ENCODE measurements at regions not wholly inside any gene's neighbourhood (a gene's known extent, or its start where the extent isn't known, plus 50 kb on each side); places are given as distances from the start of the nearest gene placed in this dataset.

DNA sequence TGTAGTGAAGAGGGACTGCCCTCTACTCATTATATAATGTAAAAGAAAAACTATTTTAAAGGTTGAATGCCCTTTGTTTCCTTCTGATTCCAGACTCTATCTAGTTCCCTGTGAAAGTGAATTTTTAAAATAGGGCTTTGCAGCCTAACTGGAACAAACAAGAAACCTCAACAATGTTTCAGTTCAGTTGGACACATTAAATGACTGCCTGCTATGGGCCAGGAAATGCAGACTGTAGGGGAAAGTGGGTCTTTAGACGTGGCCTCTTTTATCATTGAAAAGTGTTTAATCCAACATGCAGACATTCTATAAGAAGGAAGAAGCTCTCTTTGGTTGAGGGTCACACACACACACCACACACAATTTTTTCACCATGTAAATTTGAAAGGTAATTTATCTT is 289.1 kb downstream of the ICE1 start:
- Histone ChIP-seq H3K27ac (no peak overlapping the region), H3K4me1 (no peaks in the 10 kb centered on the region), H3K27me3 (no peaks in the 10 kb centered on the region), H3K9me3 (no peaks in the 10 kb centered on the region), H3K4me3 (no peak overlapping the region), H3K36me3 (no peaks in the 10 kb centered on the region)
- TF ChIP-seq CTCF (IDR thresholded peaks at IDR 0.05): no peak
- no peak for TF ChIP-seq POLR2A (IDR thresholded peaks at IDR 0.05)
- DNase-seq: no peak

- no peak for TF ChIP-seq CTCF (IDR thresholded peaks at IDR 0.05)
- TF ChIP-seq POLR2A (IDR thresholded peaks at IDR 0.05): no peak
- DNase-seq: no peak
These were observed 288.6 kb downstream of the ICE1 start for GRCh38 chr5:5711112-5711511.

GRCh38 chr5:5710471-5710870 is 288.0 kb downstream of the ICE1 start:
- H3K36me3 ChIP-seq: no peaks in the 10 kb centered on the region
- H3K27ac ChIP-seq: no peak overlapping the region
- no peaks in the 10 kb centered on the region for H3K9me3 ChIP-seq
- H3K27me3 ChIP-seq: no peaks in the 10 kb centered on the region
- DNase-seq: no peak
- no peaks in the 10 kb centered on the region for H3K4me1 ChIP-seq
- TF ChIP-seq POLR2A (IDR thresholded peaks at IDR 0.05) (no peak), CTCF (IDR thresholded peaks at IDR 0.05) (no peak)
- H3K4me3 ChIP-seq: no peak overlapping the region

More at GRCh38 chr5:5711112-5711511, 288.6 kb downstream of the ICE1 start:
- Histone ChIP-seq H3K27me3 (no peaks in the 10 kb centered on the region), H3K4me1 (no peaks in the 10 kb centered on the region), H3K4me3 (no peak overlapping the region), H3K9me3 (no peaks in the 10 kb centered on the region), H3K27ac (no peak overlapping the region), H3K36me3 (no peaks in the 10 kb centered on the region)

- no peaks in the 10 kb centered on the region for H3K36me3 ChIP-seq
- H3K27me3 ChIP-seq: no peaks in the 10 kb centered on the region
- no peak for DNase-seq
- H3K4me3 ChIP-seq: no peak overlapping the region
- no peaks in the 10 kb centered on the region for H3K4me1 ChIP-seq
- no peaks in the 10 kb centered on the region for H3K9me3 ChIP-seq
- no peak overlapping the region for H3K27ac ChIP-seq
- TF ChIP-seq POLR2A (IDR thresholded peaks at IDR 0.05) (no peak), CTCF (IDR thresholded peaks at IDR 0.05) (no peak)
These were observed 286.0 kb downstream of the ICE1 start for GRCh38 chr5:5708367-5708919.

- TF ChIP-seq CTCF (IDR thresholded peaks at IDR 0.05) (no peak), POLR2A (IDR thresholded peaks at IDR 0.05) (no peak)
- no peak for DNase-seq
- no peak overlapping the region for H3K27ac ChIP-seq
- H3K27me3 ChIP-seq: no peaks in the 10 kb centered on the region
- H3K36me3 ChIP-seq: no peaks in the 10 kb centered on the region
- no peaks in the 10 kb centered on the region for H3K4me1 ChIP-seq
- H3K4me3 ChIP-seq: no peak overlapping the region
- H3K9me3 ChIP-seq: no peaks in the 10 kb centered on the region
These were observed 282.5 kb downstream of the ICE1 start for GRCh38 chr5:5705010-5705409.

GRCh38 chr5:5704352-5704751 is 281.9 kb downstream of the ICE1 start:
- H3K27me3 ChIP-seq: no peaks in the 10 kb centered on the region
- DNase-seq: no peak
- no peaks in the 10 kb centered on the region for H3K9me3 ChIP-seq
- no peaks in the 10 kb centered on the region for H3K36me3 ChIP-seq
- no peaks in the 10 kb centered on the region for H3K4me1 ChIP-seq
- H3K27ac ChIP-seq: no peak overlapping the region
- TF ChIP-seq POLR2A (IDR thresholded peaks at IDR 0.05) (no peak), CTCF (IDR thresholded peaks at IDR 0.05) (no peak)
- H3K4me3 ChIP-seq: no peak overlapping the region

Measured in Peyer's patch (tissue), 4 donors.